Endothelial cell of umbilical vein (primary cell): ENCODE measurements at regions not wholly inside any gene's neighbourhood (a gene's known extent, or its start where the extent isn't known, plus 50 kb on each side); places are given as distances from the start of the nearest gene placed in this dataset.

Experiments used
- BruUV-seq: library from RNA; stranded (reverse); fragments of 400-500 nt; replicated peaks from 2 replicates; lab custom pipeline; 2021; lab: Mats Ljungman, UMichigan
- CTCF ChIA-PET: fragments of 300-600, 350-600 bp; sonication (Branson Sonifier 250); formaldehyde crosslinking; loops from one replicate; lab custom pipeline; 2021; ENCODE audit warnings: antibody characterized with exemption, inconsistent platforms; lab: Charles Lee
- POLR2A ChIA-PET: fragments of 300-600, 350-600 bp; sonication (Branson Sonifier 250); formaldehyde crosslinking; loops from one replicate; lab custom pipeline; 2021; ENCODE audit warnings: antibody characterized with exemption, inconsistent platforms; lab: Charles Lee
- DNase-seq: peaks from one replicate; pipeline ENCODE4 v3.0.0-alpha.2; 2011; ENCODE audit warnings: low read depth, low spot score
- FAIRE-seq: peaks from 2 replicates; lab custom pipeline; 2011; peaks lifted over from hg19 to GRCh38; lab: Jason Lieb, UNC
- H2AFZ ChIP-seq: 2 replicates; pipeline ENCODE4 v1.6.0; 2012; ENCODE audit warnings: low read depth, low read length, control low read depth, inconsistent platforms
- H3K27ac ChIP-seq: 2 replicates; pipeline ENCODE4 v1.5.1; 2011; ENCODE audit warnings: low read depth, mild to moderate bottlenecking, control low read depth, low read length, moderate library complexity; ENCODE audit not compliant: insufficient read depth
- H3K27me3 ChIP-seq, 2 experiments: 2 replicates each; pipeline versions ENCODE4 v1.6.0 to v1.6.1; 2011; ENCODE audit warnings: low read length in 2 of 2, mixed read lengths in 1 of 2; ENCODE audit not compliant: control insufficient read depth in 2 of 2, insufficient read depth in 2 of 2
- H3K36me3 ChIP-seq, 2 experiments: 2 replicates in 1 of 2; 3 replicates in 1 of 2; pipeline ENCODE4 v1.5.1; 2011; ENCODE audit warnings: low read length in 2 of 2, mild to moderate bottlenecking in 1 of 2, moderate library complexity in 1 of 2; ENCODE audit not compliant: control insufficient read depth in 2 of 2, insufficient read depth in 2 of 2; ENCODE audit errors: extremely low read depth in 1 of 2
- H3K4me1 ChIP-seq: 3 replicates; pipeline ENCODE4 v1.5.1; 2011; ENCODE audit warnings: mild to moderate bottlenecking, low read length; ENCODE audit not compliant: control insufficient read depth, insufficient read depth; ENCODE audit errors: extremely low read depth
- H3K4me2 ChIP-seq: 2 replicates; pipeline ENCODE4 v1.6.1; 2011; ENCODE audit warnings: low read length, control low read depth, mixed read lengths; ENCODE audit not compliant: insufficient read depth
- H3K4me3 ChIP-seq, 3 experiments: fragments of 200-600 bp in 1 of 3; sonication (generic), shearing (Covaris generic) in 1 of 3; replicated peaks in 1 of 3; 2 replicates each; pipeline ENCODE4 v1.5.1; 2011 to 2016; ENCODE audit warnings: control low read depth in 3 of 3, low read length in 3 of 3, mild to moderate bottlenecking in 2 of 3, inconsistent platforms in 1 of 3, low read depth in 1 of 3, moderate library complexity in 1 of 3; ENCODE audit not compliant: insufficient read depth in 1 of 3
- H3K79me2 ChIP-seq: 2 replicates; pipeline ENCODE4 v1.6.0; 2012; ENCODE audit warnings: low read length, inconsistent platforms; ENCODE audit not compliant: control insufficient read depth, insufficient read depth
- H3K9ac ChIP-seq: replicated peaks from 2 replicates; pipeline ENCODE3; 2011; ENCODE audit warnings: low read length, control low read depth; ENCODE audit not compliant: insufficient read depth; ENCODE audit errors: extremely low read depth
- H3K9me1 ChIP-seq: replicated peaks from 3 replicates; pipeline ENCODE4 v1.6.0; 2011; ENCODE audit warnings: mild to moderate bottlenecking, low read length; ENCODE audit not compliant: control insufficient read depth, insufficient read depth; ENCODE audit errors: extremely low read depth
- H3K9me3 ChIP-seq: replicated peaks from 2 replicates; pipeline ENCODE4 v1.5.1; 2012; ENCODE audit warnings: low read length, inconsistent platforms; ENCODE audit not compliant: control insufficient read depth, insufficient read depth
- H4K20me1 ChIP-seq: replicated peaks from 2 replicates; pipeline ENCODE3; 2011; ENCODE audit warnings: mild to moderate bottlenecking, low read length; ENCODE audit not compliant: control insufficient read depth, insufficient read depth; ENCODE audit errors: extremely low read depth
- EZH2 ChIP-seq: IDR thresholded peaks from 2 replicates; pipeline ENCODE4 v1.6.1; 2012; ENCODE audit warnings: borderline replicate concordance, low read depth, mild to moderate bottlenecking, moderate library complexity, low read length, inconsistent platforms; ENCODE audit not compliant: severe bottlenecking
- FOS ChIP-seq: IDR thresholded peaks from 2 replicates; pipeline ENCODE4 v1.6.1; 2011; ENCODE audit warnings: mild to moderate bottlenecking, low read length, moderate library complexity, borderline replicate concordance; ENCODE audit not compliant: insufficient read depth
- GATA2 ChIP-seq: IDR thresholded peaks from 2 replicates; pipeline ENCODE4 v1.7.0; 2011; ENCODE audit warnings: low read depth, mild to moderate bottlenecking, moderate library complexity, mixed read lengths, low read length; ENCODE audit not compliant: insufficient read length, insufficient read depth
- JUN ChIP-seq: IDR thresholded peaks from 2 replicates; pipeline ENCODE4 v1.6.1; 2011; ENCODE audit warnings: borderline replicate concordance, low read depth; ENCODE audit not compliant: insufficient read length, insufficient read depth
- MYC ChIP-seq: IDR thresholded peaks from one replicate; pipeline ENCODE4 v1.6.1; 2011; ENCODE audit warnings: mild to moderate bottlenecking, low read depth, low read length
- POLR2A ChIP-seq: IDR thresholded peaks from 2 replicates; pipeline ENCODE4 v1.6.1; 2012; ENCODE audit warnings: low read depth, mild to moderate bottlenecking, control low read depth, low read length
- POLR2AphosphoS5 ChIP-seq: IDR thresholded peaks from 2 replicates; pipeline ENCODE4 v1.6.1; 2012; ENCODE audit warnings: low read depth, mild to moderate bottlenecking, control low read depth, low read length, moderate library complexity; ENCODE audit not compliant: insufficient read depth
- dilution Hi-C: fragments of 300-500 bp; cut with MboI; formaldehyde crosslinking; loops from one replicate; pipeline ENCODE4 v1.15.0; 2019; ENCODE audit warnings: low sequenced_read_pairs; ENCODE audit not compliant: extremely low pct_ligation_motif_present
- intact Hi-C: fragments of 100-400 bp; cut with micrococcal nuclease; formaldehyde crosslinking; loops from one replicate; pipeline ENCODE4 v1.10.0; 2022
- TF ChIP-seq, protein P1 (sequence below): IDR thresholded peaks from 2 replicates; pipeline ENCODE4 v1.6.1; 2011; ENCODE audit not compliant: insufficient read depth, insufficient read length
- TF ChIP-seq, protein P2 (sequence below), 2 donors: IDR thresholded peaks; 1 replicate in 1 of 2; 2 replicates in 1 of 2; pipeline ENCODE4 v1.5.1; 2011; ENCODE audit warnings: low read length in 2 of 2, mild to moderate bottlenecking in 2 of 2, moderate library complexity in 2 of 2, control low read depth in 1 of 2, inconsistent platforms in 1 of 2, low read depth in 1 of 2; ENCODE audit not compliant: insufficient read depth in 1 of 2; ENCODE audit errors: extremely low read depth in 1 of 2

DNA sequence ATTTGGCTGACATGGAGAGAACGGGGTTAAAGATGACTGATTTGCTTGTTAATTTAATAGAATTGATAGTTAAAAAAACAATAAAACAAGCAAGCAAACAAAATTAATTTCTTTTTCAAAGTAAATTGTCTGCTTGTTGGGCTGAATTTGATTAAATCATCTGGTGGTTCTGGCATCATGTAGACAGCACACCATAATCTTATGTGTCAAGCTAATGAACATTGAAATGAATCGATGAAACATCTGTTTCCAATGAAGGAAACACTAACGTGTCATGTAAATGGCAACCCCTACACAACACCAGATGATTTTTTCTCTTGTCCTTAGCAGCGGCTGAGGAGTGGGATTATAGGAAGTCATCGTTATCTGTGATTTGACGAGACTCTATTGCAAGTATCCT is 399.6 kb upstream of the RAG2 start:
- POLR2A ChIA-PET: no interaction called here
- no TSS peak for BruUV-seq
- dilution Hi-C loops: no loop called here

More for the DNA sequence above, 399.6 kb upstream of the RAG2 start:
- Histone ChIP-seq H3K79me2 (no peaks in the 10 kb centered on the region), H3K27ac (no peak overlapping the region), H4K20me1 (no peaks in the 10 kb centered on the region), H3K4me3 (no peak overlapping the region), H3K9me1 (no peaks in the 10 kb centered on the region), H3K9me3 (peaks cover 5% of the 10 kb centered on the region), H3K27me3 (no peaks in the 10 kb centered on the region), H2AFZ (no peak overlapping the region), H3K4me2 (no peak overlapping the region), H3K9ac (no peak overlapping the region), H3K4me1 (no peaks in the 10 kb centered on the region), H3K36me3 (no peaks in the 10 kb centered on the region)
- DNase-seq (no peak), FAIRE-seq (no peak)
- TF ChIP-seq MYC (no peak), FOS (no peak), EZH2 (no peak), GATA2 (no peak), JUN (no peak), POLR2AphosphoS5 (no peak), POLR2A (no peak)
- TF ChIP-seq, protein P1, sequence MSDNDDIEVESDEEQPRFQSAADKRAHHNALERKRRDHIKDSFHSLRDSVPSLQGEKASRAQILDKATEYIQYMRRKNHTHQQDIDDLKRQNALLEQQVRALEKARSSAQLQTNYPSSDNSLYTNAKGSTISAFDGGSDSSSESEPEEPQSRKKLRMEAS: no peak
- TF ChIP-seq, protein P2, sequence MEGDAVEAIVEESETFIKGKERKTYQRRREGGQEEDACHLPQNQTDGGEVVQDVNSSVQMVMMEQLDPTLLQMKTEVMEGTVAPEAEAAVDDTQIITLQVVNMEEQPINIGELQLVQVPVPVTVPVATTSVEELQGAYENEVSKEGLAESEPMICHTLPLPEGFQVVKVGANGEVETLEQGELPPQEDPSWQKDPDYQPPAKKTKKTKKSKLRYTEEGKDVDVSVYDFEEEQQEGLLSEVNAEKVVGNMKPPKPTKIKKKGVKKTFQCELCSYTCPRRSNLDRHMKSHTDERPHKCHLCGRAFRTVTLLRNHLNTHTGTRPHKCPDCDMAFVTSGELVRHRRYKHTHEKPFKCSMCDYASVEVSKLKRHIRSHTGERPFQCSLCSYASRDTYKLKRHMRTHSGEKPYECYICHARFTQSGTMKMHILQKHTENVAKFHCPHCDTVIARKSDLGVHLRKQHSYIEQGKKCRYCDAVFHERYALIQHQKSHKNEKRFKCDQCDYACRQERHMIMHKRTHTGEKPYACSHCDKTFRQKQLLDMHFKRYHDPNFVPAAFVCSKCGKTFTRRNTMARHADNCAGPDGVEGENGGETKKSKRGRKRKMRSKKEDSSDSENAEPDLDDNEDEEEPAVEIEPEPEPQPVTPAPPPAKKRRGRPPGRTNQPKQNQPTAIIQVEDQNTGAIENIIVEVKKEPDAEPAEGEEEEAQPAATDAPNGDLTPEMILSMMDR (IDR thresholded peaks at IDR 0.05; ENCODE audit: extremely low read depth in 1 of 2, insufficient read depth in 1 of 2, low read depth in 1 of 2, low read length in 2 of 2): no peak
- CTCF ChIA-PET: no interaction called here
- intact Hi-C loops: no loop called here
